ENCODE measurements at regions not wholly inside any gene's neighbourhood (a gene's known extent, or its start where the extent isn't known, plus 50 kb on each side); places are given as distances from the start of the nearest gene placed in this dataset.
A peak's percentile ranks its signal among the peaks of the same experiment; 100 is the strongest.

DNA sequence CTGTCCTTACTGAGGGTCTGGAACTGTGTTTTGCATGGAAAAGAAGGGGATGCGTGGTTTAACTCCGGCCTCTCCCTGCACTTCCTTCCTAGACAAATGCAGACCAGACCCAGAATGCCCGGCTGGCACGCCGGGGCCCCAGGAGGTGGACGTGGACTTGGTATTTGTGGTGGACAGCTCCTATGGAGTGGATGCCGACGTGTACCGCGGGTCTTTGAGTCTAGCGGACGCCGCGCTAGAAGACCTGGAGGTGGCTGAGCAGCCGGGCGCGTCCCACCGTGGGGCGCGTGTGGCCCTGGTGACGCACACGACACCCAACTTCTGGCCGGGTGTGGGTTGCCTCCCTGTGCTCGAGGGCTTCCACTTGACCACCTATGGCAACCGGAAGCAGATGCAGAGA, 81.8 kb upstream of the COL6A5 start:
- no peak for DNase-seq

DNA sequence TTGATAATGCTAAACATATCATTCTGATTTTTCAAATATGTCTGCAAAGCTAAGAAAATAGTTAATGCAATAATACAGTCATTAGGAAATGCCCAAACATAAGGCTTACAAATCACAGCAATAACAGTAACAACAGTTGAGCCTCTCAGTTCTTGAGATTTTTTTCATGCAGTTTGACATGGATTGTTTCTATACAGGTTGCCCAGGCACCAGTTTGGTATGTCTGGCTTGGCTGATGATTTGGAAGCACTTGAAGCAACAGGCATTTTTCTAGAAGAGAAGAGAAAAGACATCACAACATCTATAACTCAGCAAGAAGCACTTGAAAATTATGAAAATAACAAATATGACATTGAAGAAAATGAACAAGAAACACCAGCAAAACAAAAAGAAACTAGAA, 78.7 kb upstream of the COL6A5 start:
- DNase-seq = no peak

DNA sequence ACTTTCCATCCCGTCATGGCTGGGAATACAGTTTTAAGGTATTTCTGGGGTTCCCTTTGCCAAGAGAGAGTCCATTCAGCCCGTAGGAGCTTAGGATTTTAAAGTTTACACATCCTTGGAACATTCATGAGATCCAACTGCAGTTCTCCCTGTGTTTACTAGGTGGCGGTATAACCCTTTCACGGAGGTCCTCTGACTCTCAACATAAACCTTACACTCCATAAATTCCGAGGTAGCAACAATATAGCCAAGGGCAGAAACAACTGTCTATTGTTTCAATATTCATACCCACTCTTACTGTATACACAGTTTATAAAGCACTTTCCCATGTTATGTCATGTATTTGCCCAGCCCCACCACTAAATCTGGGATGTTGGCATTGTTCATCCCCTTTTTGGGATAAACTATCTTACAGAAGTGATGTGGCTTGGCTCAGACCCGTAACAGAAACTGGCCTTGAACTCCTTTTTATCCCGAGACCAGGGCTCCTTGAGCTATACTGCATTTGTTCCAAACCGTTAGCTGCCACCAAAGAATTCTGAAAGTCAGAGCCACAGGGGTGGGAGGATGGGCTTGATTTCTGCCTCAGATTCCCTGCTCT, 69.2 kb upstream of the COL6A5 start:
- peak; percentile 19 for DNase-seq

DNA sequence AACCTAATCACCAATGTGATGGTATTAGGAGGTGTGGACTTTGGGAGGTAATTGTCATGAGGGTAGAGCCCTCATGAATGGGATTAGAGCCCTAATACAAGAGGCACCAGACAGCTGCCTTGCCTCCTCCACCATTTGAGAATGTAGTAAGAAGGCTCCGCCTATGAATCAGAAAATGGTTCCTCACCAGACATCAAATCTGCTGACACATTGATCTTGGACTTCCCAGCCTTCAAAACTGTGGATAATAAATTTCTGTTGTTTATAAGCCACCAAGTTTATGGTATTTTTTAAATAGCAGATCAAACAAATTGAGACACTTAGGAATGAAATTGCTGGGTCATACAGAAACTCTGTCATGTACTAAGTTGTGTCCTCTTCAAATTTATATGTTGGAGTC, 56.8 kb upstream of the COL6A5 start:
- DNase-seq = no peak

DNA sequence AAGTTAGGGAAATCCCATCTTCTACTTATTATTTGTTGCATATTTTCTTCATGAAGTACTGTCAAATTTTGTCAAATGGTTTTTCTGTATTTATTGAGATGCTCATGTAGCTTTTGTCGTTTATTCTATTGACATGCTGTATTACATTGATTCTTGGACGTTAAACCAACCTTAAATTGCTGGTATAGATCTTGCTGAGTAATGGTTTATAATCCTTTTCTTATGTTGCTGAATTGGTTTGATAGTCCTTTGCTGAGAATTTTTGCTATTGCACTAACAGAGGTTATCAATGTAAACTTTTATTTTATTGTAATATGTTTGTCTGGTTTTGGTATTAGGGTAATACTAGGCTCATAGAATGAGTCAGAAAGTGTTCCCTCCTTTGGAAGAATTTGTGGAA, 54.3 kb upstream of the COL6A5 start:
- no peak for DNase-seq

GRCh38 chr3:130293247-130293646, 52.2 kb upstream of the COL6A5 start:
- no peak for DNase-seq

Data from NCI-H1694 (cell line).